ENCODE measurements at regions not wholly inside any gene's neighbourhood (a gene's known extent, or its start where the extent isn't known, plus 50 kb on each side); places are given as distances from the start of the nearest gene placed in this dataset.

GRCh38 chr9:106149956-106150355, 455.6 kb downstream of the TMEM38B start:
- TF ChIP-seq REST (IDR thresholded peaks at IDR 0.05) (no peak), MAX (IDR thresholded peaks at IDR 0.05) (peak; percentile 22), RAD21 (IDR thresholded peaks at IDR 0.05) (peak; percentile 6 to 33), CTCF (IDR thresholded peaks at IDR 0.05; ENCODE audit: low read depth, low read length, missing input control) (no peak), TAF1 (conservative IDR thresholded peaks at IDR 0.05) (no peak), FOXA1 (IDR thresholded peaks at IDR 0.05) (peak; percentile 91), GABPA (IDR thresholded peaks at IDR 0.05 in 1 of 2, conservative IDR thresholded peaks at IDR 0.05 in 1 of 2) (no peak), JUND (IDR thresholded peaks at IDR 0.05) (peak in 1 of 2 donors; percentile 10)

Data from liver (tissue), 3 donors.